AG09319 (cell line): ENCODE measurements at regions not wholly inside any gene's neighbourhood (a gene's known extent, or its start where the extent isn't known, plus 50 kb on each side); places are given as distances from the start of the nearest gene placed in this dataset.

Experiments used
- DNase-seq: peaks from one replicate; pipeline ENCODE4 v3.0.0-alpha.2; 2010; ENCODE audit warnings: low read depth; ENCODE audit errors: extremely low read depth
- TF ChIP-seq, protein P1 (sequence below): IDR thresholded peaks from 2 replicates; pipeline ENCODE4 v1.5.1; 2011; ENCODE audit warnings: low read depth, mild to moderate bottlenecking, inconsistent platforms, low read length, moderate library complexity

DNA sequence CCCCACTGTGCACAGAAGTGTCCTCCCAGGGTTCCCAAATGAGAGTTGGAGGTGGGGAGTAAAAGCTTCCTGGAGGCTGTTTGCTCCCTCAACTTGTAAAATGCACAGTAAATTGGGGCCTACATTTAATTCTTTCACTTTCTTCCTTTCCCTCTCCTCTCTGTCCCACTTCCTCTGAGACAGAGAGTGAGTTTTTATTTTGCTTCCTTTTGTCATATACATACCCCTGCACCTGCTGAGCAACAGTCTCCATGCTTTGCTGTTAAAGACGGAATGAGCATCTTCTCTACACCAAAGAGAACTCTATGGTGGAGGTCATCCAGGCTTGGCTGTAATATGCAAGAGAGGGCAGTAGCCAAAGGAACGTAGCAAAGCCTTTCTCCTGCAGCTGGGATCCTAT is 79.3 kb upstream of the VAV3 start:
- DNase-seq = no peak
- TF ChIP-seq, protein P1, sequence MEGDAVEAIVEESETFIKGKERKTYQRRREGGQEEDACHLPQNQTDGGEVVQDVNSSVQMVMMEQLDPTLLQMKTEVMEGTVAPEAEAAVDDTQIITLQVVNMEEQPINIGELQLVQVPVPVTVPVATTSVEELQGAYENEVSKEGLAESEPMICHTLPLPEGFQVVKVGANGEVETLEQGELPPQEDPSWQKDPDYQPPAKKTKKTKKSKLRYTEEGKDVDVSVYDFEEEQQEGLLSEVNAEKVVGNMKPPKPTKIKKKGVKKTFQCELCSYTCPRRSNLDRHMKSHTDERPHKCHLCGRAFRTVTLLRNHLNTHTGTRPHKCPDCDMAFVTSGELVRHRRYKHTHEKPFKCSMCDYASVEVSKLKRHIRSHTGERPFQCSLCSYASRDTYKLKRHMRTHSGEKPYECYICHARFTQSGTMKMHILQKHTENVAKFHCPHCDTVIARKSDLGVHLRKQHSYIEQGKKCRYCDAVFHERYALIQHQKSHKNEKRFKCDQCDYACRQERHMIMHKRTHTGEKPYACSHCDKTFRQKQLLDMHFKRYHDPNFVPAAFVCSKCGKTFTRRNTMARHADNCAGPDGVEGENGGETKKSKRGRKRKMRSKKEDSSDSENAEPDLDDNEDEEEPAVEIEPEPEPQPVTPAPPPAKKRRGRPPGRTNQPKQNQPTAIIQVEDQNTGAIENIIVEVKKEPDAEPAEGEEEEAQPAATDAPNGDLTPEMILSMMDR = no peak

DNA sequence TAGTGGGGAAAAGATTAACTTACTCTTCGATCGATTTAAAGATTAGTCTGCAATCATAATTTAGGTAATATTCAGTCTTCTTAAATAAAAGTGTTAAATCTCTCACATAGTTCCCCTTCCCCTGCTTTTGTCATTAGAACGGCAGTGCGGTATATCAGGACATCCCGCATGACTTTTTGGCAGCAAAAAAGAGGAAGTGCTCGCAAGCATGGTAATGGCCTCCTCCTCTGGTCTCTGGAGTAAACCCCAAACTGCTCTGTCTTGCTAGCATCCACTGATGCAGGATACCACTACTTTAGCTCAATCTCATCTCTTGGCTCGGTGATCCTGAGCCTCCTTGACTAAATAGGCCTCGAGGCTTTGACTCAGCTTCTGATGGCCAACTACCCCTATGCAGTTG is 78.7 kb upstream of the VAV3 start:
- TF ChIP-seq, protein P1 = no peak
- DNase-seq = no peak

DNA sequence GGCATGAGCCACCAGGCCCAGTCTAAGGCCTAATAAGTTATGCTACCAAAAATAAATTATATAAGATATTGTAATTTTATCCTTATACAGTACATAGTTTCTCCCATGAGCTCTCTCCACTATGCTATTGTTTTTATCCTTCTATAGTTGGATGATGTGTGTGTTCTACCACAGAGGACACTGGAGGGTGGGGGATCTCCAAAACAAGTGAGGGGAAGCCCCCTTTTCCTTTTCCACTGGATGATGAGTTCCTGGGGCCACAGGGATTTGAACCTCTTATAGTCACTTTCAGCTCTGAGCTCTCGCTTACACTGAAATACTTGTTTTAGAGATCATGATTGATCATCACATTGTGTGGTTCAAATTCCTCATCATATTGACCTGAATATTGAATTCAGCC is 77.6 kb upstream of the VAV3 start:
- TF ChIP-seq, protein P1 = no peak
- no peak for DNase-seq

DNA sequence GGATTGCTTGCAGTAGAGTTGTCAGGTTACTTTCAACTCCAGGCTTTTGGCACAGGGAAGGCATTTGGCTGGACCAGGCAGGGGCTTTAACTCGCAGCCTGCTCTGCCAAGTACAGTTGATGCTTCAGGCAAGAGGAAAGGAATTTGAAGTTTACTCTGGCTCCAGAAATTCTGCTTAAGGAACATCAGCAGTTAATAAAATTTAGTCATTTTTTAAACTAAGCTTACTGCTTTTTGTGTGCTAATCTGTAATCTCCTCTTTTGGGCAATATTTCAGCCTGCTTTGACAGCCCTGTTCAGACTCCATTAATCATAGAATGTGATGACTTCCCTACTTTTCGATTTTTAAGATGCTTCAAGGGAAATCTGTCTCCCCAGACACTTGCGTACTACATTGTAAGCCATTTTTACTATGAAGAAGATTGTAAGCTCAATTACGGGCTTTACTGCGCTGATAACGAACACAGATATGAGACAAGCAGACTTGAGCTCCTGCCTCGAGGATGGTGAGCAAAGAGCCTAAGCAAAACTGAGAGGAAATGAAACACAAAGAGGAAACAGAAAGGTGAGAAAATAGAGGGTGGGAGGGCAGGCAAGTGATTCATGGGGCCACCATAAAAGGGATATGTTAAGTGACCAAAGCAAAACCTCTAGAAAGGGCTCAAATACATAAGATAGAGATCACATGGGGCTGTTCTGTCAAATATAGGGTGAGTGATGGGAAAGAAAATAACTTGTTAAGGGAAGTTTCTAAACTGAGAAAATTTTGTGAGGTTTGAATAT is 76.6 kb upstream of the VAV3 start:
- DNase-seq = no peak
- TF ChIP-seq, protein P1 = no peak

DNA sequence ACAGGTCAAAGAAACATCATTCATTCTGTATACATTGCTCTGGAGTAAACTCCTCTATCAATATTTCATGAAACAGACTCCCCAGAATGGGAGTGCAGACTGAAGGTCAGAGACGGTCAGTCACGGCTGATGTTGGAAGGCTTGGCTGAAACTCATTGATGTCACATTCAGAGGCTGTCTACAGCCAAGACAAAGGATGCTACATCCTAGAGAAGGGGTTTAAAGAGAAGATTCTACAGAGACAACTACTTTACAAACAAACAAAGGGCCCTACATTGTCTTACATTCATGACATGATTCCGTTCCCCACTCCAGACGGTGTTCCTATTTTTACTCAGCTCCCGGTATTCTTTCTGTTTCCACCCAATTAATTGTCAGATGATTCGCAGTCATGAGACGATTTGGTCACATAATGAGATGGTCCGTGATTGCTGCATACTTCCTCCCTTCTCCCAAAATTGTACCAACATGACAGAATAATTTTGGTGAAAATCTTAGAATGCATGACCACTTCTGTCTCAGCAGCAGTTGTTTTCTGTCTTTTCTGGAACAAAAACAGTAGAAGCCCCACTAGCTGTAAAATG is 73.8 kb upstream of the VAV3 start:
- no peak for DNase-seq
- TF ChIP-seq, protein P1 = no peak

DNA sequence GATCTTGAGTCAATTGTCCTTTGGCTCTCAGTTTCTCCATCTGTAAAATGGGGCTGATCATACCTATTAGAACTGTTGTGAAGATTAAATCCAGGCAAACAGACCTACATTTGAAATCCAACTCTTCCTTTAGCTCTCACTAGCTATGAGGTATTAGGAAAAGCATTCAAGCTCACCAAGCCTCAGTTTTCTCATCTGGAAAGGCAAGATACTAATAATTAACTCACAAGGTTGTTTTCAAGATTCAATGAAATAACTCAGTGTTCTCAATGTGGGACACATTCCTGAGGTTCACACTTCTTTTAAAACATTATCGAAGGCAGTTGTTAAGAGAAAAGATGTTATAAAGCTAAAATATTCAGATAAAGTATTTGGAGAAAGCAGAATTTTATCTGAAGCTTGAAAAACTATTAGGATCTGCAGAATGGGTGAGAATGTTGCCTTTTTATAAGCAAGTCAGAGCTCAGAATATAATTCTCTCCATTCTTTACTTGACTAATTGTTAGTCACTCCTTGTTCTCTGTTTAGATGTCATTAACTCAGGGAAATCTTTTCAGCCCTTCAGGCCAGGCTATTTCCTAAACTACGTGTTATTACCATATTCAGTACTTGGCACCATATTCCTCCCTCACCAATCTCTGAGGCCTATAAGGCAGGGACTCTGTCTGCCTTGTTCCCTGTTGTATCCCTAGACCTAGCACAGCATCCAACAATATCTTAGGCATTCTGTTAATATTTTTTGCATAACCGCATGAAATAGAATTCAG is 72.0 kb upstream of the VAV3 start:
- DNase-seq = no peak

More for the DNA sequence above, 72.0 kb upstream of the VAV3 start:
- TF ChIP-seq, protein P1 = no peak
